GM21447 (cell line): ENCODE measurements at regions not wholly inside any gene's neighbourhood (a gene's known extent, or its start where the extent isn't known, plus 50 kb on each side); places are given as distances from the start of the nearest gene placed in this dataset.
"Not testable (repeated sequence)": the region's sequence is repeated elsewhere in the genome, so short reads cannot be mapped to it uniquely, and the experiment has no call there.

Source experiments
- ATAC-seq: cut with Tn5 transposase; IDR thresholded peaks from one replicate; pipeline ENCODE4 v1.9.1; 2021; ENCODE audit not compliant: unreplicated experiment

DNA sequence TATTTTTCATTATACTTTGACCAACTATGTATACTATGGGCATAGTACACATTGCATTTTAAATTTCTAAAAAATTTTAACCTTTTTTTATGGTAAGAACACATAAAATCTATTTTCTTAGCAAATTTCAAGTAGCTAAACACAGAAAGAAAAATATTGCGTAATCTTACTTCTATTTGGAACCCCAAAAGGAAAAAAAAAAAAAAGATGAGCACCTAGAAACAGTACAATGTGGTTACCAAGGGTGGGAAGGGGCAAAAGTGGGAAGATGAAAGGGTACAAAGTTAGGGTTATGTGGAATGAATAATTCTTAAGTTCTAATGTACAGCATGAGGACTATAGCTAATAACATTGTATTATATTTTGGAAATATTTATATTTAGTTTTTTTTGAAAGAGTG is 205.0 kb upstream of the EPHA4 start:
- no peak for ATAC-seq

- no peak for ATAC-seq
Measured at GRCh38 chr2:221775096-221775495, 203.0 kb upstream of the EPHA4 start.

- ATAC-seq = no peak
Measured at GRCh38 chr2:221774136-221774535, 202.0 kb upstream of the EPHA4 start.

- ATAC-seq = no peak
Measured at GRCh38 chr2:221771297-221771696, 199.2 kb upstream of the EPHA4 start.

DNA sequence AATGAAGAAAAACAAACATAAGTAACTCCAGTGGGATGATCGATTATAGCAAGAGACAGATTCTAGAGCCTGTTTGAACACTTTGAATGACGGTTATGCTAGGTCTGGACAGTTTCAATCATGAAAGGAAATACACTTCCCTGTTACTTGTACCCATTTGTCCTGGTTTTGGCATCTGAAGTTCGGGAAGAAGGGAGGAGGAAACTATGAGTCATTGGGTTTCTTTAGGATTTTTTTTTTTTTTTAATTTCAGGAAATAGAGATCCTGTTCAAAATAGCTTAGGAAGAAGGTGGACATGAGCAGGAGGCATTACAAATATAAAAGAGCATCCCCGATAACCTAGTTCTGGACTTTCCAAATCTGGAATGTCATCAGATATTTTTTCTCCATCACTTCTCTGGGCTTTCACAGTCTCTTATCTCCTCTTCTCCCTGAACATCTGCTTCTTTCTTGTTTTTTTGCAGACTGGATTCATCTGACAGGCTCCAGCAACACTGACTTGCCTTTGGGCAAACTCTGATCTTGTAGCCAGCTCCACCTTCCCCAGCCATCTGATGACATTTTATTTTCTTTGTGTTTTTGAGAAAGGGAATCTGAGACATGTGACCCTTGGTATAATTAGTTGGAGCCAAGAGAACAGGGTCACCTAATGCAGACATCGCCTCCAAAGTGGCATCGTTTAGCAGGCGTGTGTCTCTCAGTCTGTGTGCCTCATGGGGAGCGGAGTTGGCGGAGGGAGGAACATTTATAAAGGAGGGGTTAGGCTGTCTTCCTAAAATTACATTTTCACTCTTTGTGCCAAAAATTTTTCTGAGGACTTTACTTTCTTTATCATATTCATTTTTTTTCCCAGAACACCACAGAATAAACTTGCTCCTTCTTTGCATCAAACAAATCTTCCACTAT is 195.3 kb upstream of the EPHA4 start:
- no peak for ATAC-seq

DNA sequence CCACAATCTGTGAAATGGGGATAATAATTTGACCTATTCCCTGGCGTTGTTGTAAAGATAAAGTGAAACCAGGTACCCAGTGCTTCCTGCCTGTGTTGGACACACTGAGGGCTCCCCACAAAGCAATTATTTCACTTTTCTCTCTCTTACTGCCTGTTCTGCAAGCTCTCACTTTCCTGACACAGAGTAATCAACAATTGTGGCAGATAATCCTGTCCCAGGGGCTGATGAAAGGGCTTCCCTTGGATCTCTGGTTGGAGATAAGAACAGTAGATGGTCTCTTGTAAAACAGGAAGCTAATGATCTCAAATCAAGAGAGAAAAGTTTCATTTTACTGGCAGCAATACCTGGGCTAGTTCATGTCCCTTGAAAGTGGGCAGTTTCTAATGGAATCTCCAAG is 190.4 kb upstream of the EPHA4 start:
- no peak for ATAC-seq

DNA sequence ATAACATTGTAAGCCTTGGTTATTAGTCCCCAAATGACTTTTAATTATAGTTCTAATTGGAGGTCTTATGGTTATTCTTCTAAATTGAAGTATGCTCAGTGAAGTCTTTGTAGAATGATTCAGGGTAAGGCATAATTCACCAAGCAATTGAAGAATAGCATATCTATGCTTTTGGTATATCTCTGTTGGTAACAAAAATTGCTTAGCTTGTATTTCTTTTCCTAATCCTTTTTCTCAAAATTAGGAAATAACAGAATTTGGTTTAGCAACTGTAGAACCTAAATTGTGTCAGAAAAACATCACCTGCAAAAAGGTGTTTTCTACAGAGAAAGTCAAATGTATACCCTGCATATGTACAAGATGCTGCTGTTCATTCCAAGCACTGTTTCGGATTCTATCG is 189.2 kb upstream of the EPHA4 start:
- ATAC-seq = no peak

- no peak for ATAC-seq
Measured at GRCh38 chr2:221758076-221758475, 186.0 kb upstream of the EPHA4 start.

- ATAC-seq = no peak
Measured at GRCh38 chr2:221753401-221753800, 181.3 kb upstream of the EPHA4 start.

- ATAC-seq = no peak
Measured at GRCh38 chr2:221752781-221753180, 180.7 kb upstream of the EPHA4 start.

DNA sequence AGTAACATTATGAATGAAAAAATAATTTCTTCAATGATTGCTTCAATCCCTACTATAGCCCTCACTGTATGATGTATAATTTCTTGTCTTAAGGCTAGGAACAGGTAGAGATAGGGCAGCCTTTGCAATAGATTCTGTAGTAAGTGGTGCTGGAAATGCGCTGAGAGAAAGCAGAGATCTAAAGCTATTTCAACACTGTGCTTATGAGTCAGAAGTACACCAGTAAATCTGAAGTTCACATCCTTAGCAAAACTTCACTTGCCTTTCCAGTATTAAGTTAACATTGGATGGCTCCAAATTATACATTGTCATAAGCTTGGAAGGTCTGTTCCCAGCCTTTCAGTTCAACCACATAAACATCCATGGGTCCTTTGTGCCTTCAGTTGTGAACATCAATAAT is 178.2 kb upstream of the EPHA4 start:
- no peak for ATAC-seq

DNA sequence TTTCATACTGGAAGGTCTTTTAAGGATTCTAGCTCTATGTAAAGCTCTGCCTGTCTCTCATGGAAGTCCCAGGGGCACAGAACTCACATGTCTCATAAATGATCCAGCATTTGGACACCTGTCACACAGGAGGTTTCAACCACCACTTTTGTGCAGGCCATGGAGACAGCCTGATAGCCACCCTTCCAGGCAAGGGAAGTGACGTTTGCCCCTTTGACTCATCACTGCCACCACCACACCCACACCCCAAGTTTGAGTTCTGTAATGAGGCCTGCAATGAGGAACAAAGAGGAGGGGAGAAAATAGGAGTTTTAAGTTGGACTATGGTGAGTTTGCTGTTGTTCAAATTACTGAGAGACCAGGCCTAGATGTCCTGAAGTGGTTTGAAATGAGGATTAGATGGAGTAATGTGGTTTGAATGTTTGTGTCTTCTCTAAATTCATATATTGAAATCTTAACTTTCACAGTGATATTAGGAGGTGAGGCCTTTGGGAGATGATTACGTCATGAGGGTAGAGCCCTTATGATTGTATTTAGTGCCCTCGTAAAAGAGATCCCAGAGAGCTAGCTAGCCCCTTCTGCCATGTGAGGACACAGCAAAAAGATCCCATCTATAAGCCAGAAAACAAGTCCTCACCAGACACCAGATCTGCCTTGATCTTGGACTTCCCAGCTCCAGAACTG is 175.3 kb upstream of the EPHA4 start:
- ATAC-seq = peak; percentile 77

DNA sequence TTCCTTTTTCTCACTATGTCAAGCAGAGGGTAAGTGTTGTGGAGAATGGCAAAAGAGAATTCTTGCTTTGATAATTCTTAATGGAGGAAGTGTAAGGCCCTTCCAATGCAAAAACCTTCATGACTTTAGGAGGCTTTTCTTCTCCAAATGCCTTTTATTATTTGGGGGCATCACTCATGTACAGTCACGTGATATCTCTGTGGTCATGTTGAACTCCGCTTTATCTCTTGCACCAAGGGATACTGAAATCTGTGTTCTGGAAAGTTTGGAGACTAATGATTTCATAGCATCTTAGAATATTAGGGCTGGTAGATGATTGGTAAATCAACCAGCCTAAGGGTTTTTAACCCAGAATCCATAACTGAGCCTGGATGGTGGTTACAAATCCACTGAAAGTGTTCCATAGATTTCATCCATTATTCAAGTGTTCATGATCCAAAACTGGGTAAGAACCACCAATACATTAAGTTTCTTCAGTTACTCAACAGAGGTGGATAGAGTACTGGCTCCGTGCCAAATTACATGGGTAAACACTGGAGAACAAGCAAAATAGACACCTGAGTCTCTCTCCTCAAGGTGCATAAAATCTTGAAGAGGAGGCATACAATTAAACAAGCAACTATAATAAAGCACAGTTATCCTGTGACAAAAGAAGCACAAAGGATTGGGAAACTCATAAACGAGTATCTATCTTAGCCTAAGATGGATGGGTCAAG is 169.6 kb upstream of the EPHA4 start:
- no peak for ATAC-seq

DNA sequence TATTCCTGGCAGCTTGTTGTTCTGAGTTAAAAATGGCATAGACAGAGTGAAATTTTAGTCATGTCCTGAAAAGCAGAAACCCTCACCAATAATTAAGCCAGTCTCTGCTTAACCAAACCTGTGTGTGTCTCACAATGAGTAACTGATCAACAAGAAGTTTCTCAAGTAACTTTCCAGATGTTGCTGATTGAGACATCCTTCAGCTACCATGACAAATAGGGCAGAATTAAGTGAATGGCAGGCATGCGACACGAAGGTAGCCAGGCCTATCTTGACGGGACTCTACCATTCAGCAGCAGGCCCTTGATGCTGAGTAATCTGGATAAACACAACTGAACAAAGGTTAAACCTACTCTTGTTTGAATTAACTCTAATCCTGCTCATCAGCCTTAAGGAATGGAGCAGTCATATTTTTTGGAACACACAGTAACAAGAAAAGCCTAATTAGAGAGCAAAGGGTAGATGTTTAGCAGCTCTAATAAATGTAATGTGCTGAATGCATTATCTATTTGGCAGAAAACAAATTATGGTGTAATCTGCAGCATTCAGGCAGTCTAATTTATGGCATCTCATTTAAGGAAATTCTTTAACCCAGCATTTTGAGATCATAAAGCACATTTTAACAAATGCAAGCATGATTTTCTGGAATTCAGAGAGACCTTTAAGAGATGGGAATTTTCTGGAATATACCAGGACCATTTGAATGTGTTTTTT is 159.5 kb upstream of the EPHA4 start:
- peak; percentile 85 for ATAC-seq

DNA sequence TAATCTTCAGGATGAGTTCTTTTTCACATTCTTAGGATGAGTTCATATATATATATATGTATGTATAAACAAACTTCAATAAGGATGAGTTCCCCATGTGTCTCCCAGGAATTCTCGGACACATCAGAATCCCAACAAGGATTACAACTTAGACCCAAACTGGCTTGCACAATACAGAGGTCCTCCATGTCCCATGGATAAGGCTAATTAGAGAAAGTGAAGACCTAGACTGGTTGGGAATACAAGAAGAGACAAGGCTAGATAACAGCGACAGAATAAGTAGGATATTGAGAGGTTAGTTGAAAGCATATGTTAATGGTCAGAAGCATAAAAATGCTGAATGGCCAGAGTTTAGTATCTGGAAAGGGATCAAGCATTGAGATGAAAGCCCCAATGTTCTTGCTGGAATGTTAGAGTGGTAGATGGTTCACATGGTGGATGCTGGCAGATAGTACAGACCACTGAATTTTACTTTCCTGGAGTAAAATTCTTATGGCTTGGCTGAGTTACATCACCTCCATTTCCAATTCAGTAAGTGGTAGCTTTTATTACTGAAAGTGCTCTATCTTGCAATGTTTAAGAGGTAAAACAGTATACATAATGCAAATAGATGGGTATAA is 154.9 kb upstream of the EPHA4 start:
- no peak for ATAC-seq

DNA sequence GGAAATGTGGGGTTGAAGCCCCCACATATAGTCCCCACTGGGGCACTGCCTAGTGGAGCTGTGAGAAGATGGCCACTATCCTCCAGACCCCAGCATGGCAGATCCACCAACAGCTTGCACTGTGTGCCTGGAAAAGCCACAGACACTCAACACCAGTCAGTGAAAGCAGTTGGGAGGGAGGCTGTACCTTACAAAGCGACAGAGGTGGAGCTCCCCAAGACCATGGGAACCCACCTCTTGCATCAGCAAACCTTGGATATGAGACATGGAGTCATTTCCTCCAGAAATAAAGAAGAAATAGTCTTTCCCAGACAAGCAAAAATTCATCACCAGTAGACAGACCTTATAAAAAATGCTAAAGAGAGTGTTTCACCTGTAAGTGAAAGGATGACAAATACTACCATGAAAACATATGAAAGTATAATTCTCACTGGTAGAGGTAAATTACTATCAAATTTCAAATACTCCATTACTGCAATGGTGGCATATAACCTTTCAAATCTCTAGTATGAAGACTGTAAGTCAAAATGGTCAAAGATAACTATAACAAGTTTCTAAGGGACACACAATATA is 152.6 kb upstream of the EPHA4 start:
- ATAC-seq = no peak

GRCh38 chr2:221724117-221724516 is 152.0 kb upstream of the EPHA4 start:
- not testable (repeated sequence) for ATAC-seq

DNA sequence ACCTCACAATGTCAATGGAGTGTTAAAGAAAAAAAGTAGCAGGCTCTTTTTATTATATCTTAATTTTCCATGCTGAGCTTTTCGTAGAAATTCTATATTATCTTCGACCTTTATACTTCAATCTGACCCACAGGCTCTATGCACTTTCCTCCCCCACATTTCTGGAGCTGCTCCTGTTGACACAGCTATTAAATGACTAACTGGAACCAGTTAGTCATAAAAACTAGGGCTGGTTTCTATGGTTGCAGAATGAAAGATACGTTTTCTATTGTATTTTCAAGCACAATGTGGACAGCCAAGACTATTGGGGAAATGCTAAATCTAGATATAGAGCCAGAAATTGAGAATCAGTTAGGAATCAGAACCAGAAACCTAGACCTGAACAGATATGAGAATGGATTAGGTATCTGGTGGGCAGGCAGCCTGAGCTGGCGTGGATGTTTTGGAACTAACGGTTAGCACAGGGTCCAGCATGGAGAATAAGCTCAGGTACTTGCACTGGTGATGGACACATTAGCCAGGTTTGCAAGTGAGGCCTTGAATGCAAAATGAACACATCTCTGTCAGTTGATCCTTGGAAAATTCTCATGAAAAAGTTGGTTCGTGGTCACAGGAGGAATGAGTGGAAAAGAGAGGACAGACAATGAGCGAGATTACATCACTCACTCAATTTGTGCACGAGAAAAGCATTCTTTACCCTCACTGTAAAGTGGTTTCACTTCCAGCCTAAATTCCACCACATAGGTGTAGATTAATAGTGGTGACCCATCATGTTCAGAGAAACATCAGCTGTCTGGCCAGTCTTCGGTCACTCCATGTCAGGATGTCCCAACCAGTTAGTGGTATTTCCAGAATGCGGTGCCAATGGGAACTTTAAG is 144.6 kb upstream of the EPHA4 start:
- no peak for ATAC-seq

GRCh38 chr2:221715523-221716247 is 143.6 kb upstream of the EPHA4 start:
- no peak for ATAC-seq
